Keratinocyte (primary cell): ENCODE measurements at regions not wholly inside any gene's neighbourhood (a gene's known extent, or its start where the extent isn't known, plus 50 kb on each side); places are given as distances from the start of the nearest gene placed in this dataset.

ENCODE experiments used
- DNase-seq: peaks from one replicate; pipeline ENCODE4 v3.0.0-alpha.2; 2011; ENCODE audit warnings: low read depth, missing footprints, low spot score
- FAIRE-seq: peaks from 2 replicates; lab custom pipeline; 2011; peaks lifted over from hg19 to GRCh38; lab: Jason Lieb, UNC
- H2AFZ ChIP-seq: 2 replicates; pipeline ENCODE4 v1.6.0; 2012; ENCODE audit warnings: low read length, control low read depth, inconsistent platforms; ENCODE audit not compliant: control insufficient read depth
- H3K27ac ChIP-seq: 2 replicates; pipeline ENCODE4 v1.5.1; 2011; ENCODE audit warnings: low read length; ENCODE audit not compliant: control insufficient read depth, insufficient read depth
- H3K27me3 ChIP-seq: 3 replicates; pipeline ENCODE4 v1.6.0; 2011; ENCODE audit warnings: low read length; ENCODE audit not compliant: control insufficient read depth, insufficient read depth; ENCODE audit errors: extremely low read depth
- H3K36me3 ChIP-seq, 2 experiments: 2 replicates in 1 of 2; 3 replicates in 1 of 2; pipeline ENCODE4 v1.5.1; 2011; ENCODE audit warnings: low read length in 2 of 2, mild to moderate bottlenecking in 1 of 2; ENCODE audit not compliant: control insufficient read depth in 2 of 2, insufficient read depth in 2 of 2; ENCODE audit errors: extremely low read depth in 1 of 2
- H3K4me1 ChIP-seq: 3 replicates; pipeline ENCODE4 v1.5.1; 2011; ENCODE audit warnings: low read length; ENCODE audit not compliant: control insufficient read depth, insufficient read depth; ENCODE audit errors: extremely low read depth
- H3K4me2 ChIP-seq: 3 replicates; pipeline ENCODE4 v1.6.0; 2011; ENCODE audit warnings: low read depth, low read length; ENCODE audit not compliant: control insufficient read depth, insufficient read depth; ENCODE audit errors: extremely low read depth
- H3K4me3 ChIP-seq, 3 experiments: fragments of 200-600 bp in 1 of 3; sonication (generic) in 1 of 3; 2 replicates in 2 of 3; 3 replicates in 1 of 3; pipeline ENCODE4 v1.5.1; 2011 to 2016; ENCODE audit warnings: low read length in 3 of 3, mild to moderate bottlenecking in 3 of 3, control low read depth in 2 of 3, inconsistent platforms in 1 of 3, low read depth in 1 of 3, mixed read lengths in 1 of 3, mixed run types in 1 of 3, moderate library complexity in 1 of 3; ENCODE audit not compliant: control insufficient read depth in 2 of 3, insufficient read depth in 2 of 3; ENCODE audit errors: extremely low read depth in 1 of 3
- H3K79me2 ChIP-seq: 2 replicates; pipeline ENCODE4 v1.6.0; 2012; ENCODE audit warnings: low read length; ENCODE audit not compliant: control insufficient read depth, insufficient read depth
- H3K9ac ChIP-seq: 3 replicates; pipeline ENCODE4 v1.6.0; 2011; ENCODE audit warnings: low read length; ENCODE audit not compliant: control insufficient read depth, insufficient read depth; ENCODE audit errors: extremely low read depth
- H3K9me1 ChIP-seq: 3 replicates; pipeline ENCODE4 v1.6.0; 2011; ENCODE audit warnings: low read length; ENCODE audit not compliant: control insufficient read depth, insufficient read depth; ENCODE audit errors: extremely low read depth
- H3K9me3 ChIP-seq: 2 replicates; pipeline ENCODE4 v1.5.1; 2012; ENCODE audit warnings: low read depth, low read length; ENCODE audit not compliant: control insufficient read depth
- H4K20me1 ChIP-seq: 3 replicates; pipeline ENCODE4 v1.6.0; 2011; ENCODE audit warnings: low read length; ENCODE audit not compliant: control insufficient read depth, insufficient read depth; ENCODE audit errors: extremely low read depth
- EZH2 ChIP-seq: IDR thresholded peaks from one replicate; pipeline ENCODE4 v1.6.1; 2012; ENCODE audit warnings: inconsistent platforms, mild to moderate bottlenecking, low read length, moderate library complexity
- dilution Hi-C: fragments of 300-500 bp; cut with MboI; formaldehyde crosslinking; loops from one replicate; pipeline ENCODE4 v1.7.0; 2020; ENCODE audit warnings: low sequenced_read_pairs; ENCODE audit not compliant: extremely low pct_ligation_motif_present
- TF ChIP-seq, protein P1 (sequence below), 3 experiments: IDR thresholded peaks in 1 of 3; conservative IDR thresholded peaks in 1 of 3; optimal IDR thresholded peaks in 1 of 3; 2 replicates in 2 of 3; 3 replicates in 1 of 3; pipeline versions ENCODE3 to v1.5.1; 2011; ENCODE audit warnings: low read length in 3 of 3, mild to moderate bottlenecking in 3 of 3, moderate library complexity in 2 of 3, control low read depth in 1 of 3, inconsistent platforms in 1 of 3; ENCODE audit not compliant: insufficient read depth in 2 of 3; ENCODE audit errors: extremely low read depth in 1 of 3

DNA sequence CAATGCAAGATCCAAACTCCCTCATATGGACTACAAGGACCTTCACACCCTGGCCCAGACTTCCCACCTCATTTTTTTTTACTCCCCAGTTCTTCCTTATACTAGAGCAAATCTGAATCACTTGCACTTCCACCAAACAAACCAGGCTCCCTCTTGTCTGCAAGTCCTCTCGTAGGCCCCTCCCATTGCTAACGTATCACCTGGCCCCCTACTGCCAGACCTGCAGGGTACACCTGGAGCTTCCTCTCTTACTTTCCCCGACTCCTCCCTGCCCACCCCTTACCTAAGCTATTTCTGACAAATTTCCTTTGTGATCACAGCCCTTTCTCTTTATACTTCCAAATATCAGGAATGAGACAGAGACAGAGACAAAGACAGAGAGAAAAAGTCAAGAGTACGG, 463.9 kb downstream of the GALC start:
- DNase-seq (no peak), FAIRE-seq (no peak)
- Histone ChIP-seq H3K36me3 (no peaks in the 10 kb centered on the region), H3K79me2 (no peaks in the 10 kb centered on the region), H3K4me3 (no peak overlapping the region), H2AFZ (no peak overlapping the region), H3K9me3 (no peaks in the 10 kb centered on the region), H3K27me3 (no peaks in the 10 kb centered on the region), H3K4me1 (no peaks in the 10 kb centered on the region), H3K9ac (no peak overlapping the region), H3K9me1 (no peaks in the 10 kb centered on the region), H3K4me2 (no peak overlapping the region), H4K20me1 (no peaks in the 10 kb centered on the region), H3K27ac (no peak overlapping the region)
- TF ChIP-seq, protein P1, sequence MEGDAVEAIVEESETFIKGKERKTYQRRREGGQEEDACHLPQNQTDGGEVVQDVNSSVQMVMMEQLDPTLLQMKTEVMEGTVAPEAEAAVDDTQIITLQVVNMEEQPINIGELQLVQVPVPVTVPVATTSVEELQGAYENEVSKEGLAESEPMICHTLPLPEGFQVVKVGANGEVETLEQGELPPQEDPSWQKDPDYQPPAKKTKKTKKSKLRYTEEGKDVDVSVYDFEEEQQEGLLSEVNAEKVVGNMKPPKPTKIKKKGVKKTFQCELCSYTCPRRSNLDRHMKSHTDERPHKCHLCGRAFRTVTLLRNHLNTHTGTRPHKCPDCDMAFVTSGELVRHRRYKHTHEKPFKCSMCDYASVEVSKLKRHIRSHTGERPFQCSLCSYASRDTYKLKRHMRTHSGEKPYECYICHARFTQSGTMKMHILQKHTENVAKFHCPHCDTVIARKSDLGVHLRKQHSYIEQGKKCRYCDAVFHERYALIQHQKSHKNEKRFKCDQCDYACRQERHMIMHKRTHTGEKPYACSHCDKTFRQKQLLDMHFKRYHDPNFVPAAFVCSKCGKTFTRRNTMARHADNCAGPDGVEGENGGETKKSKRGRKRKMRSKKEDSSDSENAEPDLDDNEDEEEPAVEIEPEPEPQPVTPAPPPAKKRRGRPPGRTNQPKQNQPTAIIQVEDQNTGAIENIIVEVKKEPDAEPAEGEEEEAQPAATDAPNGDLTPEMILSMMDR (optimal IDR thresholded peaks at IDR 0.05 in 1 of 3, IDR thresholded peaks at IDR 0.05 in 1 of 3, conservative IDR thresholded peaks at IDR 0.05 in 1 of 3; ENCODE audit: extremely low read depth in 1 of 3, insufficient read depth in 2 of 3, low read length in 3 of 3): no peak
- TF ChIP-seq EZH2: no peak
- dilution Hi-C loops: no loop called here

DNA sequence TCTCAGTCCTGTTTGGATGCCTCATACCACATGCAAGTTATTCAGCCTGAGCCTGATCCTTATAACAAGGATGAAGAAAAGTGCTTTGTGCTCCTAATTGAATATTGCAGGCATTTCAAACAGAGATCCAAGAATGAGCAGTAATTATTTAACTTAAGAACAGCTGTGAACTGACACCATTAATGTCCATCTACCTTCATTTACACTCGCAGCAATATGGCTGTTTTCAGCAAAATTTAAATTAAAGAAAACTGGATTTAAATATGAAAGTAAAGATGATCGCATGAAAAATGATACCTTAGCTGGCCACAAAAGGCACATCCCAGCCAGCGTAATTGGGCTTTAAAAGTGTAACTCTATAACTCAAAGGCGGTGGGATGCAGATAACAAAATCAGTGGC, 466.3 kb downstream of the GALC start:
- H3K27me3 ChIP-seq: no peaks in the 10 kb centered on the region

More for the DNA sequence above, 466.3 kb downstream of the GALC start:
- FAIRE-seq (no peak), DNase-seq (no peak)
- Histone ChIP-seq H3K4me3 (no peak overlapping the region), H3K79me2 (no peaks in the 10 kb centered on the region), H3K4me2 (no peak overlapping the region), H3K9ac (no peak overlapping the region), H4K20me1 (no peaks in the 10 kb centered on the region), H3K27ac (no peak overlapping the region), H3K4me1 (no peaks in the 10 kb centered on the region), H3K9me3 (no peaks in the 10 kb centered on the region), H3K9me1 (no peaks in the 10 kb centered on the region), H3K36me3 (no peaks in the 10 kb centered on the region), H2AFZ (no peak overlapping the region)
- dilution Hi-C loops: no loop called here
- TF ChIP-seq, protein P1 (optimal IDR thresholded peaks at IDR 0.05 in 1 of 3, IDR thresholded peaks at IDR 0.05 in 1 of 3, conservative IDR thresholded peaks at IDR 0.05 in 1 of 3; ENCODE audit: extremely low read depth in 1 of 3, insufficient read depth in 2 of 3, low read length in 3 of 3): no peak
- TF ChIP-seq EZH2: no peak
